ENCODE measurements at regions not wholly inside any gene's neighbourhood (a gene's known extent, or its start where the extent isn't known, plus 50 kb on each side); places are given as distances from the start of the nearest gene placed in this dataset.

DNA sequence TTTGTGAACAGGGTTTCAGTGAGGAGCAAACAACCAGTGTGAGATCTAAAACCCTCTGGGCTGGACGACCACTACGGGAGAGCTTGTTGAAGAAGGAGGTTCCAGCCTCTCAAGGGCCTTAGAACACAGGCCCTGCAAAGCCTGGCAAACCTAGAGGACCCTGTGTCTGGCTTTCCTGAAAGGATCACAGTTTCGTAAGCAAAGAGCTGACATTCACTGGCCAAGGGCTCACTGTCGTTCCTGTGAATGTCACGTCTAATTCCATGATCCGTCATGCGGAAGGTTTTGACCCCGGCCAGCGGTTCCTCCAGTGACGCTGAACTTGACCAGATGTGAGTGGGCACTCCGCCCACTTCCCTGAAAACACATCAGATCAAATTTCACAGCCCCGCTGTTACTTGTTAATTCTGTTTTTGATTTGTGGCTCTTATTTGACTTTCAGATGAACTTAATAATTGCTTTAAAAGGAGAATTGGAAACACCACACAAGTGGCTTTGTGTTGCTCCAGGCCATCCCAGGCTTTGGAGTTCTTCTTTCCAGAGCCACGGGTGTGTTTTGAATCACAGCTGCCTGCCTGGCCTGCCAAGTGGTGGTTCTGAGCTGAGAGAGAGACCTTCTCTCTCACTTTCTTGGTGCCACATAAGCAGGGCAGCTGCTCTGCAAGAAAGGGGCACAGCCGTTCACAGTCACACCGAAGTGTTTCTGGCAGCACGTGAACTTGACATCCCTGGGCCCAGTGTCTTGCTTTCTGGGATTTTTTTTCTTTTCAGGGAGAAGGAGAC is 308.4 kb downstream of the NDUFA10 start:
- no peak overlapping the region for H3K27ac ChIP-seq (ENCODE audit: low read depth in 1 of 2, low read length in 2 of 2)
- 63% methylated on average over 16 of the region's 16 CpGs for WGBS

GRCh38 chr2:239716009-239716408 is 309.1 kb downstream of the NDUFA10 start:
- TF ChIP-seq FOXA1 (IDR thresholded peaks at IDR 0.05) (no peak), YY1 (IDR thresholded peaks at IDR 0.05) (no peak), CTCF (IDR thresholded peaks at IDR 0.05; ENCODE audit: low read depth, low read length, missing input control) (no peak)
- Histone ChIP-seq H3K9ac (ENCODE audit: low read depth in 1 of 2, low read length in 2 of 2) (no peak overlapping the region), H3K27ac (ENCODE audit: low read depth in 1 of 2, low read length in 2 of 2) (no peak overlapping the region), H3K36me3 (ENCODE audit: control insufficient read depth in 4 of 4, insufficient read depth in 3 of 4, low read depth in 1 of 4, low read length in 3 of 4) (no peaks in the 10 kb centered on the region), H3K4me1 (ENCODE audit: control insufficient read depth in 4 of 4, insufficient read depth in 4 of 4, low read length in 3 of 4) (no peaks in the 10 kb centered on the region), H3K4me3 (ENCODE audit: low read depth in 1 of 3, low read length in 3 of 3) (no peak overlapping the region), H3K27me3 (ENCODE audit: control insufficient read depth in 4 of 4, insufficient read depth in 4 of 4, low read length in 3 of 4) (peaks cover 0 to 2% (median 0%) of the 10 kb centered on the region in 4 donors), H3K9me3 (ENCODE audit: control insufficient read depth in 4 of 4, low read length in 3 of 4) (peaks cover 12 to 23% (median 14%) of the 10 kb centered on the region in 4 donors)
- WGBS, result 89% methylated on average over 6 of the region's 6 CpGs
- no peak for DNase-seq (ENCODE audit: low spot score)

More for the DNA sequence above, 308.4 kb downstream of the NDUFA10 start:
- peaks cover 0 to 2% (median 0%) of the 10 kb centered on the region in 4 donors for H3K27me3 ChIP-seq (ENCODE audit: control insufficient read depth in 4 of 4, insufficient read depth in 4 of 4, low read length in 3 of 4)
- no peak overlapping the region for H3K9ac ChIP-seq (ENCODE audit: low read depth in 1 of 2, low read length in 2 of 2)
- H3K4me3 ChIP-seq (ENCODE audit: low read depth in 1 of 3, low read length in 3 of 3), result no peak overlapping the region
- no peaks in the 10 kb centered on the region for H3K36me3 ChIP-seq (ENCODE audit: control insufficient read depth in 4 of 4, insufficient read depth in 3 of 4, low read depth in 1 of 4, low read length in 3 of 4)
- TF ChIP-seq EGR1 (IDR thresholded peaks at IDR 0.05; ENCODE audit: low read depth in 2 of 2) (no peak), RAD21 (IDR thresholded peaks at IDR 0.05) (no peak), NR2F2 (IDR thresholded peaks at IDR 0.05) (peak; percentile 38)
- no peak for DNase-seq (ENCODE audit: low spot score)
- no peaks in the 10 kb centered on the region for H3K4me1 ChIP-seq (ENCODE audit: control insufficient read depth in 4 of 4, insufficient read depth in 4 of 4, low read length in 3 of 4)
- peaks cover 12 to 22% (median 14%) of the 10 kb centered on the region in 4 donors for H3K9me3 ChIP-seq (ENCODE audit: control insufficient read depth in 4 of 4, low read length in 3 of 4)

DNA sequence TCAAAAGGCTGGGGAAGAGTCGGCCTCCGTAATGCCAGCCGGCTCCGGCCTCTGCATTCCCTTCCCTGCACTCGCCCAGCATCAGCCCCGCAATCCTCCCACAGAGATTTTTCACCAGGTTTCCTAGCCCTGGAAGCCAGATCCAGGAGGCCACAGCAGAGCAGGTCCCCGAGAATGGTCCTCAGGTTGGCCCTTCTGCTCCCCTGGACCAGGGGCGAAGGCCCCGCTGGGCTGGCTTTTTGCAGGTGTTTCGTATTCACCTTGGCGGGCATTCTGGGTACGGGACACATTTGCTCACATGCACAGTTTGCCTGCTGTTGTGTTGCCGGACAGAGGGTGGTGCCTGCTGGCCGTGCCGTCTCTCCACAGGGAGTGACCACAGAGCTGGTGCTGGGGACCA is 309.5 kb downstream of the NDUFA10 start:
- Histone ChIP-seq H3K27ac (ENCODE audit: low read depth in 1 of 2, low read length in 2 of 2) (no peak overlapping the region), H3K4me3 (ENCODE audit: low read depth in 1 of 3, low read length in 3 of 3) (no peak overlapping the region), H3K36me3 (ENCODE audit: control insufficient read depth in 4 of 4, insufficient read depth in 3 of 4, low read depth in 1 of 4, low read length in 3 of 4) (no peaks in the 10 kb centered on the region), H3K9ac (ENCODE audit: low read depth in 1 of 2, low read length in 2 of 2) (no peak overlapping the region), H3K9me3 (ENCODE audit: control insufficient read depth in 4 of 4, low read length in 3 of 4) (peaks cover 12 to 23% (median 15%) of the 10 kb centered on the region in 4 donors), H3K4me1 (ENCODE audit: control insufficient read depth in 4 of 4, insufficient read depth in 4 of 4, low read length in 3 of 4) (no peaks in the 10 kb centered on the region), H3K27me3 (ENCODE audit: control insufficient read depth in 4 of 4, insufficient read depth in 4 of 4, low read length in 3 of 4) (peaks cover 0 to 2% (median 0%) of the 10 kb centered on the region in 4 donors)
- no peak for DNase-seq (ENCODE audit: low spot score)
- no peak for TF ChIP-seq JUND (IDR thresholded peaks at IDR 0.05)
- no peak for TF ChIP-seq MAX (IDR thresholded peaks at IDR 0.05)
- no peak for TF ChIP-seq FOXA2 (IDR thresholded peaks at IDR 0.05)
- TF ChIP-seq HNF4G (IDR thresholded peaks at IDR 0.05), result no peak
- no peak for TF ChIP-seq YY1 (IDR thresholded peaks at IDR 0.05)
- no peak for TF ChIP-seq HNF4A (conservative IDR thresholded peaks at IDR 0.05)
- TF ChIP-seq TAF1 (conservative IDR thresholded peaks at IDR 0.05), result no peak
- no peak for TF ChIP-seq RAD21 (IDR thresholded peaks at IDR 0.05)
- no peak for TF ChIP-seq GABPA (IDR thresholded peaks at IDR 0.05 in 1 of 2, conservative IDR thresholded peaks at IDR 0.05 in 1 of 2)
- TF ChIP-seq EGR1 (IDR thresholded peaks at IDR 0.05; ENCODE audit: low read depth in 2 of 2), result no peak
- TF ChIP-seq RXRA (IDR thresholded peaks at IDR 0.05), result no peak
- TF ChIP-seq FOXA1 (IDR thresholded peaks at IDR 0.05), result no peak
- 89% methylated on average over 15 of the region's 15 CpGs for WGBS

All from liver (tissue), 8 donors.